Fibroblast of lung (primary cell): ENCODE measurements at regions not wholly inside any gene's neighbourhood (a gene's known extent, or its start where the extent isn't known, plus 50 kb on each side); places are given as distances from the start of the nearest gene placed in this dataset.

Experiments used
- EZH2 ChIP-seq: IDR thresholded peaks from 2 replicates; pipeline ENCODE4 v1.5.1; 2012; ENCODE audit warnings: low read length, control low read depth, mild to moderate bottlenecking; ENCODE audit errors: missing control alignments
- TF ChIP-seq, protein P1 (sequence below), 2 donors: IDR thresholded peaks in 1 of 2; conservative IDR thresholded peaks in 1 of 2; 1 replicate in 1 of 2; 2 replicates in 1 of 2; pipeline ENCODE4 v1.5.1; 2011 to 2012; ENCODE audit warnings: low read length in 2 of 2, control low read depth in 1 of 2, inconsistent platforms in 1 of 2, low read depth in 1 of 2, mild to moderate bottlenecking in 1 of 2

DNA sequence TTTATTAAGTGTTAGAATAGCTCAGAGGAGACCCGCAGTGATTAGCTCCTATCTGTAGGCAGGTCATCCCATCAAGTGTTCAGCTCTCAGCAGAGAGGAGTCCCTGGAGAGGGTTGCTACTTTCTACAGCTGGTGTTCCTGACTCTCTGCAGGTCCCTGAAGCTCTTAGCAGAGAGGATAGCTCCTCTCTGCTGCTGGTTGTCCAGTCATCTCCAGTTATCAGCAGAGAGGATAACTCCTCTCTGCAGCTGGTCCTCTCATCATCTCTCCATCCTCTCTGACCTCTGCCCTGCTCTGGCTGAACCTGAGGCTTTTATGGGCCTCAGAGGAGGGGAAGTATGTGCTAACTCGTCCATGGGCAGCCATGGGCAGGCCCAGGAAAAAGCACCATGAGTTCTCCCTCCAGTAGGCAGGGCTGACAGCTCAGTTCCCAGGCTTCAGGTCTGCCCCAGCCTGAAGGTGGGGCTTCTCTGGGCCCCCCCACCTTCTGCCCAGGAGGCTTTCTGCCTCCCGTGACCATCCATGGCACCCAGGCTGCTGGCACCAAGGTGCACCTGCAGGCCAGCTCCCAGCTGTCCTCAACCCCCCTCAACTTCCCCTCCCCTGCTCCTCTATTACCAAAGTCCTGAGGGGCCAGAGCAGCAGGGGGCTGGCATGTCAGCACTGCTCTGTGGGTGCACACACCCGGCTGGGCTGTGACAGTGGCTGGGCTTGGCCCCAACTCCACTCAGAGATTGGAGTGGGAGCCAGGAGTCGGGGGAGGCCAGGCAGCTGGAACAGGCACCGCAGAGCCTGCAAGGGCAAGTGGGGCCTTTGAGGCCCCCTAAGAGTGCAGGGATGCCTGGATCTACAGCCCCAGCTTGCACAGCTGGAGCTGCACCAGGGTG is 98.9 kb upstream of the FRMD4B start:
- TF ChIP-seq, protein P1, sequence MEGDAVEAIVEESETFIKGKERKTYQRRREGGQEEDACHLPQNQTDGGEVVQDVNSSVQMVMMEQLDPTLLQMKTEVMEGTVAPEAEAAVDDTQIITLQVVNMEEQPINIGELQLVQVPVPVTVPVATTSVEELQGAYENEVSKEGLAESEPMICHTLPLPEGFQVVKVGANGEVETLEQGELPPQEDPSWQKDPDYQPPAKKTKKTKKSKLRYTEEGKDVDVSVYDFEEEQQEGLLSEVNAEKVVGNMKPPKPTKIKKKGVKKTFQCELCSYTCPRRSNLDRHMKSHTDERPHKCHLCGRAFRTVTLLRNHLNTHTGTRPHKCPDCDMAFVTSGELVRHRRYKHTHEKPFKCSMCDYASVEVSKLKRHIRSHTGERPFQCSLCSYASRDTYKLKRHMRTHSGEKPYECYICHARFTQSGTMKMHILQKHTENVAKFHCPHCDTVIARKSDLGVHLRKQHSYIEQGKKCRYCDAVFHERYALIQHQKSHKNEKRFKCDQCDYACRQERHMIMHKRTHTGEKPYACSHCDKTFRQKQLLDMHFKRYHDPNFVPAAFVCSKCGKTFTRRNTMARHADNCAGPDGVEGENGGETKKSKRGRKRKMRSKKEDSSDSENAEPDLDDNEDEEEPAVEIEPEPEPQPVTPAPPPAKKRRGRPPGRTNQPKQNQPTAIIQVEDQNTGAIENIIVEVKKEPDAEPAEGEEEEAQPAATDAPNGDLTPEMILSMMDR (conservative IDR thresholded peaks at IDR 0.05 in 1 of 2, IDR thresholded peaks at IDR 0.05 in 1 of 2; ENCODE audit: low read depth in 1 of 2, low read length in 2 of 2), result no peak
- no peak for TF ChIP-seq EZH2
